OCI-LY7 (cell line): ENCODE measurements at regions not wholly inside any gene's neighbourhood (a gene's known extent, or its start where the extent isn't known, plus 50 kb on each side); places are given as distances from the start of the nearest gene placed in this dataset.

Source experiments
- BruUV-seq: library from RNA; stranded (reverse); fragments of 400-500 nt; replicated peaks from 2 replicates; lab custom pipeline; 2021; lab: Mats Ljungman, UMichigan
- CTCF ChIA-PET: fragments of 300-600 bp; sonication (Branson Sonifier 250); formaldehyde crosslinking; loops from one replicate; lab custom pipeline; 2022; ENCODE audit warnings: antibody characterized with exemption; ENCODE audit not compliant: unreplicated experiment; lab: Charles Lee
- POLR2A ChIA-PET: fragments of 300-600 bp; sonication (Branson Sonifier 250); formaldehyde crosslinking; loops from one replicate; lab custom pipeline; 2022; ENCODE audit warnings: antibody characterized with exemption; lab: Charles Lee
- DNase-seq: peaks from one replicate; pipeline ENCODE4 v3.0.0-alpha.2; 2015; ENCODE audit warnings: low spot score
- H2AFZ ChIP-seq: fragments of 200-600 bp; sonication (generic), shearing (Covaris generic); 2 replicates; pipeline ENCODE4 v1.6.1; 2014; ENCODE audit warnings: mild to moderate bottlenecking, antibody characterized with exemption, low read length, moderate library complexity
- H3K27ac ChIP-seq: fragments of 200-600 bp; sonication (generic); 2 replicates; pipeline ENCODE4 v1.5.1; 2014; ENCODE audit warnings: mixed run types, low read depth, mild to moderate bottlenecking, moderate library complexity, low read length, inconsistent platforms; ENCODE audit not compliant: poor library complexity, severe bottlenecking
- H3K36me3 ChIP-seq: fragments of 200-600 bp; sonication (generic); 2 replicates; pipeline ENCODE4 v1.6.1; 2014; ENCODE audit warnings: mild to moderate bottlenecking, antibody characterized with exemption, low read length, moderate library complexity, mixed read lengths; ENCODE audit not compliant: insufficient read depth
- H3K4me1 ChIP-seq: fragments of 200-600 bp; sonication (generic); 2 replicates; pipeline ENCODE4 v1.5.1; 2014; ENCODE audit warnings: mild to moderate bottlenecking, low read length; ENCODE audit not compliant: insufficient read depth, poor library complexity, severe bottlenecking
- H3K4me2 ChIP-seq: fragments of 200-600 bp; sonication (generic); 2 replicates; pipeline ENCODE4 v1.6.1; 2014; ENCODE audit warnings: mild to moderate bottlenecking, low read length
- H3K4me3 ChIP-seq: fragments of 200-600 bp; sonication (generic); 2 replicates; pipeline ENCODE4 v1.5.1; 2014; ENCODE audit warnings: mild to moderate bottlenecking, low read depth, low read length; ENCODE audit not compliant: poor library complexity, severe bottlenecking
- H3K79me2 ChIP-seq: fragments of 200-600 bp; sonication (generic); 2 replicates; pipeline ENCODE4 v1.6.1; 2016; ENCODE audit warnings: low read depth, mild to moderate bottlenecking, low read length, moderate library complexity, mixed read lengths; ENCODE audit not compliant: insufficient read depth
- H3K9me2 ChIP-seq: fragments of 200-600 bp; sonication (generic); 2 replicates; pipeline ENCODE4 v1.6.1; 2016; ENCODE audit warnings: mild to moderate bottlenecking, low read length, mixed read lengths; ENCODE audit not compliant: insufficient read depth
- H3K9me3 ChIP-seq: fragments of 200-600 bp; sonication (generic); 2 replicates; pipeline ENCODE4 v1.6.1; 2014; ENCODE audit warnings: mild to moderate bottlenecking, mixed run types, low read length, mixed read lengths
- H4K20me1 ChIP-seq: fragments of 200-600 bp; sonication (generic); 2 replicates; pipeline ENCODE4 v1.6.1; 2014; ENCODE audit warnings: mild to moderate bottlenecking, antibody characterized with exemption, low read length, moderate library complexity, mixed read lengths; ENCODE audit not compliant: insufficient read depth
- CTCF ChIP-seq: fragments of 200-600 bp; sonication (generic); conservative IDR thresholded peaks from 2 replicates; pipeline ENCODE4 v1.5.1; 2014; ENCODE audit warnings: mild to moderate bottlenecking, antibody characterized with exemption, low read length, moderate library complexity, mixed read lengths
- EZH2phosphoT487 ChIP-seq: fragments of 200-600 bp; sonication (generic); IDR thresholded peaks from 2 replicates; pipeline ENCODE4 v1.6.1; 2018; ENCODE audit warnings: low read depth, borderline replicate concordance, mild to moderate bottlenecking, mixed run types, antibody characterized with exemption, low read length, moderate library complexity, mixed read lengths
- intact Hi-C: fragments of 100-400 bp; cut with micrococcal nuclease; formaldehyde crosslinking; loops from one replicate; pipeline ENCODE4 v1.10.0; 2022; ENCODE audit not compliant: unreplicated experiment

- ChIA-PET POLR2A (no interaction called here), CTCF (no interaction called here)
- BruUV-seq = no TSS peak
- no peak overlapping the region for H3K27ac ChIP-seq
- H3K36me3 ChIP-seq = no peaks in the 10 kb centered on the region
- no peak for DNase-seq
- no peak overlapping the region for H3K4me3 ChIP-seq
- intact Hi-C loops = no loop called here
- H3K9me2 ChIP-seq = no peaks in the 10 kb centered on the region
- H3K9me3 ChIP-seq = no peaks in the 10 kb centered on the region
- H4K20me1 ChIP-seq = no peaks in the 10 kb centered on the region
- no peaks in the 10 kb centered on the region for H3K4me1 ChIP-seq
- TF ChIP-seq CTCF (no peak), EZH2phosphoT487 (no peak)
- H3K79me2 ChIP-seq = no peaks in the 10 kb centered on the region
- H2AFZ ChIP-seq = no peak overlapping the region
- no peak overlapping the region for H3K4me2 ChIP-seq
Observed at GRCh38 chr12:58509116-58509885, 411.0 kb downstream of the LRIG3 start.

GRCh38 chr12:58513301-58513834 is 406.9 kb downstream of the LRIG3 start:
- DNase-seq = no peak
- H3K9me2 ChIP-seq = no peaks in the 10 kb centered on the region
- H2AFZ ChIP-seq = no peak overlapping the region
- H3K4me2 ChIP-seq = no peak overlapping the region
- intact Hi-C loops = no loop called here
- H3K36me3 ChIP-seq = no peaks in the 10 kb centered on the region
- no peaks in the 10 kb centered on the region for H3K79me2 ChIP-seq
- H3K4me1 ChIP-seq = no peaks in the 10 kb centered on the region
- ChIA-PET POLR2A (no interaction called here), CTCF (no interaction called here)
- BruUV-seq = no TSS peak
- no peak overlapping the region for H3K4me3 ChIP-seq
- TF ChIP-seq CTCF (no peak), EZH2phosphoT487 (no peak)
- no peaks in the 10 kb centered on the region for H4K20me1 ChIP-seq
- H3K9me3 ChIP-seq = no peaks in the 10 kb centered on the region
- H3K27ac ChIP-seq = no peak overlapping the region

DNA sequence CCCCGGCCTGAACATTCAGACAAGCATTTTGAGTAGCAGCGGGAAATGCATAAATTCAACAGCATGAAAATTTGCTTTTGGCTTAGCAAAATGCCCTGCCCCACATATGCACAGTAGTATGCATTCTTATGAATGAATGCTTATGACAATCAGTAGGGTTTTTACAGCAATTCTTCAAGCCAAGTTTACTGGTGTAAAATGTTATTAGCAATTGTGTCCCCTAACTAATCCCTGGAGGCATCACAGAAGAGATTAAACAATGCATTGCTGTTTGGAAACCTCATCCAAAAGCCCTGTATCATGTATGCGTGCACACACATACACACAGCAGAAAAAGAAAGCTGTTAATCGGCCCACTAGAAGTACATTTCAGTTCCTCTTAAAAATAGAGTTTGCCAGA is 406.5 kb downstream of the LRIG3 start:
- Histone ChIP-seq H3K4me2 (no peak overlapping the region), H2AFZ (no peak overlapping the region), H4K20me1 (no peaks in the 10 kb centered on the region), H3K9me2 (no peaks in the 10 kb centered on the region), H3K27ac (no peak overlapping the region), H3K79me2 (no peaks in the 10 kb centered on the region), H3K9me3 (no peaks in the 10 kb centered on the region), H3K36me3 (no peaks in the 10 kb centered on the region), H3K4me3 (no peak overlapping the region), H3K4me1 (no peaks in the 10 kb centered on the region)
- no peak for DNase-seq
- CTCF ChIA-PET = no interaction called here
- no TSS peak for BruUV-seq
- intact Hi-C loops = no loop called here
- POLR2A ChIA-PET = no interaction called here
- TF ChIP-seq CTCF (no peak), EZH2phosphoT487 (no peak)
